ENCODE measurements at regions not wholly inside any gene's neighbourhood (a gene's known extent, or its start where the extent isn't known, plus 50 kb on each side); places are given as distances from the start of the nearest gene placed in this dataset.
"Not testable (repeated sequence)": the region's sequence is repeated elsewhere in the genome, so short reads cannot be mapped to it uniquely, and the experiment has no call there.

- DNase-seq, result no peak
Measured at GRCh38 chr20:57980506-57980905, 247.9 kb downstream of the ANKRD60 start.

GRCh38 chr20:57977569-57977968 lies 250.9 kb downstream of the ANKRD60 start:
- no peak for DNase-seq

DNA sequence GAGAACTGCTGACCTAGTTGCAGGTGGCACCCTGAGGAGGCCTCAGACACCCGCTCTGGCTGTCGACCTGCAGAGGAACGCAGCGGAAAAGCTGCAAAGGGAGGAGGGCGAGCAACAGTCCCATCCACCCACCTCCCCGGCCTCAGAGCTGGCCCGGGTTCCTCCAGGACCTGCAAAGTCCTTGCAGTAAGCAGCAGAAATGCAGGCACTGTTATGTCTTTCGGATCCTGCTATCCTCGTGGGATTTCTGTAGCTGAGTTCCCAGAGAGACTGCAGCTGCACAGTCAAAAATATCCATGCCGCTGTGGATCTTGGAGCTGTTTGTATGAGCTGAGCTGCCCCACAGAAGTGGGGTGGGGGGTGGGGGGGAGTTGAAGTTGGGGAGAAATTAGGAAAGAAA lies 251.3 kb downstream of the ANKRD60 start:
- no peak for DNase-seq

- no peak for DNase-seq
Measured at GRCh38 chr20:57974863-57975262, 253.6 kb downstream of the ANKRD60 start.

DNA sequence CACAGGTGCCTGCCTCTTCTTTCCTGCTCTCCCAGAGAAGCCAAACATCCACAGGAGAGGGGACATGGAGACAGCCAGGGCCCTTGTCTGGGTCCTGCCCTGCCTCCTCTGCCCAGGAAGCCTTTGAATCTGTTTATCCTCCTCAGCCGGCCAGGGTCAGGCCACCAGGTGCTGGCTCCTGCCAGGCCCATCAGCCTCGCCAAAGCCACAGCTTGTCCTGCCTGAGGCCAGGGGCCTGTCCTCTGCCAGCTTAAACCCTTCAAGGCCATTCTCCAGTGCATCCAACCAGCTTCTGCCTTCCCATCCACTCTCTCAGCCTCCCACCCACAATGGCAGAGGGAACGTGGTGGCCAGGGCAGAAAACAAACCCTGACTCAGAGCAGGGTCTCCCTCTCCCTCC lies 254.6 kb downstream of the ANKRD60 start:
- DNase-seq, result no peak

DNA sequence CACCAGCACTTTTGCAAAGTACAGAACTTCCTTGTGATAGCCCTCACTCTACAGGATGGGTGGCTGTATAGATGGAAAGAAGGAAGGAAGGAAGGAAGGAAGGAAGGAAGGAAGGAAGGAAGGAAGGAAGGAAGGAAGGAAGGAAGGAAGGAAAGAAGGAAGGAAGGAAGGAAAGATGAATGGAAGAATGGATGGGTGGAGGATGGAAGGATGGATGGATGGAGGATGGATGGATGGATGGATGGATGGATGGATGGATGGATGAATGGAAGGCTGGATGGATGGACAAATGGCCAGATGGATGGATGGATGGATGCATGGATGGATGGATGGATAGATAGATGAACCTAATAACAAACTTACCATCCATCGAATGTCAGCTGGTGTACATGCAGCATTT lies 256.9 kb downstream of the ANKRD60 start:
- not testable (repeated sequence) for DNase-seq

DNA sequence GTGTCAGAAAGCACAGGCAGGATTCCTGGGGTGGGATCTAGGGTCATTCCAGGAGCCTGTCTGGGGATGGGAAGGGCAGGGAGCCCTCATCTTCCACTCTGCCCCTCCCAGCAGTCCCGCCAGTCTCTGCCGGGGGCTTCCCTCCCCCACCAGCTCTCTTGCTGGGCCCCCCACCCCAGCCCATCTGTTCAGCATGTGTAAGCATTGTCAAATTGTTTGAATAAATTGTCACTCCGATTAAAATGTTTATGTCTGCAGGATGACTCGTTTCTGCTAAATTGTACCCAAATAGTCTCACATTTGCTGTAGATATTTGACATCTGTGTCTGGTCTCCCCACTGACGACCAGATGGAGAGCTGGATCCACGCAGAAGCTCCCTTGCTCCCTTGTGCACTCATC lies 257.6 kb downstream of the ANKRD60 start:
- no peak for DNase-seq

- no peak for DNase-seq
Measured at GRCh38 chr20:57970116-57970515, 258.3 kb downstream of the ANKRD60 start.

- no peak for DNase-seq
Measured at GRCh38 chr20:57968120-57968519, 258.3 kb upstream of the PMEPA1 start.

GRCh38 chr20:57967364-57967763 lies 257.5 kb upstream of the PMEPA1 start:
- DNase-seq, result no peak

- DNase-seq, result no peak
Measured at GRCh38 chr20:57966620-57967019, 256.8 kb upstream of the PMEPA1 start.

DNA sequence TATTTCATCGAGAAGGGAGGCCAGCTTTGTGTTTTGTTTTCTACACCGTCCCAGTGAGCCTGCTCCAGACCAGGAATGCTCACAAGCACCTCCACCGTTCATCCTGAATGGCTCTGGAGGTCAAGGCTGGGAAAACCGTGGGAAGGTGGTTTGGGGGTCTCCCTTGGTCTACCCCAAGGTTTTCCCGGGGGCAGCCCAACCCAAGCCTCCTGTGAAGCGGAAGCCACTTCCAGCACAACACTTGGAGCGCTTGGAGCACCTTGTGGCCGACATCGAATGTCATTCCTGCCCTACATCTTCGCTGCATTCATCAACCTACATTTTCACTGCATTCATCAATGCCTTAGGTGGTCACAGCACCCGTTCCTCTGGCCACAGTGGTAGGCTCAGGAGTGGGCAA lies 255.6 kb upstream of the PMEPA1 start:
- DNase-seq, result no peak

- peak in 39 of 56 donors; percentile 3 to 78 (median 35) for DNase-seq
Measured at GRCh38 chr20:57964011-57964862, 254.4 kb upstream of the PMEPA1 start.

DNA sequence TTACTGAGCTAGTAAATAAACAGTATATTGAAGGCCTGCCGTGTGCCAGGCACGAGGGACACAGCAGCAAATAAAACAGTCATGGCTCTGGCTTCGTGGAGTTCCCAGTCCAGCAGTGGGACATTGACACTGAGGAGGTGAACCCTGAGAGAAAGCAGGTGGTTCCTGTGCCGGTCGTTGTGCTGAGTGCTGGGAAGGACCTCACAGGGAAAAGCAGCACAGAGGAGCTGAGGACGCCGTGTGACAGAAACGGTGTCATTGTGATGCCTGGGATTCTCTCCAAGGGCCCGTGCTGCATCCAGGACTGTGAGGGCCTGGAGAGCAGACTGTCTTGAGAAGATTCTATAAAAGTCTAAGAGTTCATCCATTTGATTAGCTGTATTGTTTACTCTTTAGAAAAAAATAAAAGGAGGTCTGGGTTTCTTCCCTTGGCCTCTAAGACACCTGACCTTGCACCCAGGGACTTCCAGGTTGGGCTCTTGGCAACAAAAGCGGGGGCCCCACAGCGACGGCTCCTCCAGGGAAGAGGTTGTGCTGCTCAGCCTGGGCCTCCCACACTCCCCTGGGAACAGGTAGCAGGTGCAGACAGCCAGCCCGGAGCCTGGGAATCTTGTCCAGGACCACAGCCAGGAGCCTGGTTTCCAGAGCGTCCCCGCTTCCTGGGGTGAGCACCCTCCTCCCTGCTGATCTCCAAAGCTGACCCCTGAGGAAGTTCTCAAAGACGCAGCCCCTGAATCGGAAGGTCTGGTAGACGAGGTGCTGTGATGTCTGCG lies 251.2 kb upstream of the PMEPA1 start:
- DNase-seq, result no peak

- DNase-seq, result no peak
Measured at GRCh38 chr20:57959589-57959988, 249.8 kb upstream of the PMEPA1 start.

DNA sequence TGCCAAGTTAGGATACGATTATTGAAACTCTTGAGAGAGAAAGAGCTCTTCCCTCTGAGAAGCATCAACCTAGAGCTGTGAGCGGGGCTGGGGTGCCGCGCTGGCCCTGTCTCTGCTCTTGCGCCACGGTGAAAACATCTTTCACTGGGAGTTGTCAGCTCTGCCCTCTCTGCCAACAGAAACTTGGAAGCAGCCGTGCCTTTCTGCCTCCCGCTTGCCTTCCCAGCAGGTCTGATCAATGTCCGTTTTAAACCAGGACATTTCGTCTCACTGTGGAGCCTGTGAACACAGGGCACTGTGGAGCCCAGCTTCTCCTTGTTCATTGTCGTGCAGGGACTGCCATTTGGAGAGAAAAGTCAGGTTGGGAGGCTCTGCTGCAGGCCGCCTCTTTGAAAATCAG lies 249.2 kb upstream of the PMEPA1 start:
- peak in 4 of 56 donors; percentile 8 to 17 (median 16) for DNase-seq

DNA sequence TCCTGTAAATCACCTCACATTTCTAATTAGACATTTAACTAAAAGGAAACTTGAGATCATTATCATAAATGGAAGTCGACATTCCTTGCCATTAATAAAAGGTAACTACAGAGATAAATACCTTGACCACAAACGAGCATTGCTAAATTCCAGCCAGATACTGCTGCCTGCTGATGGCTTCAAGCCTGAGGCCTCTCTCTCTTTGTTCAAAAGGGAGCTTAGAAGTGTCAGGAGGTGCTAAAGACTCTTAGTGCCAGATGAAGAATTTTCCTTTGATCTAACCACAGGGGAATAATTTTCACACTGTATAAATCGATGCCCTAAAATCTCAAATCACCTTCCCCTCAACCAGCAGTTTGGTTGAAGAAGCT lies 248.2 kb upstream of the PMEPA1 start:
- no peak for DNase-seq

DNA sequence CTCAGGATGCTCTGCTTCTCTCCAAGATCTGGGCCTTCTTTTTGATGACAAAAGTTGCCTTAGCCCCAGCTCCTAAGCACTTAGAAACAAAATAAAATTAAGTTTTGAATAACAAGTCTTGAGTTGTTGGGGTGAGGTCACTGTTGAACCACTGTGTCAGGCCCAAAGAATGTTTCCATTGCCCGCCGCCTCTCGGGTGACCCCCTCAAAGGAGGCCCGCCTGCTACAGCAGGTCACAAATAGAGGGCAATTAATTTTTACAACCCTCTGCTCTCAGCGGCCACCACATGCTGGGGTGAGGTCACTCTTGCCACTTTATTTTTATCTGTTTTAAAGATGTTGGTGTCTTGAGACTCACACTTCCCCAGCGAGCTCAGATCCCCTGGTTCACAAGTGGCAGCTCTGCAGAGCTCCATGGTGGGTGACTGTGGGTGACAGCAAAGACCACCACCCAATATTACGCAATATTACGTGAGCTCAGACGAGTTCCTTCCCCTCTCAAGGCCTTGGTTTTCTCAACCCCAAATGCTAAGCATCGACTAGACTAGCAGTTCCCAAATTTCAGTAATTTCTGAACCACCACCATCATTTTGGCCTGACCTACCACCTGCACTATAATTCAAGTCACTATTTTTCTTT lies 247.7 kb upstream of the PMEPA1 start:
- no peak for DNase-seq

DNA sequence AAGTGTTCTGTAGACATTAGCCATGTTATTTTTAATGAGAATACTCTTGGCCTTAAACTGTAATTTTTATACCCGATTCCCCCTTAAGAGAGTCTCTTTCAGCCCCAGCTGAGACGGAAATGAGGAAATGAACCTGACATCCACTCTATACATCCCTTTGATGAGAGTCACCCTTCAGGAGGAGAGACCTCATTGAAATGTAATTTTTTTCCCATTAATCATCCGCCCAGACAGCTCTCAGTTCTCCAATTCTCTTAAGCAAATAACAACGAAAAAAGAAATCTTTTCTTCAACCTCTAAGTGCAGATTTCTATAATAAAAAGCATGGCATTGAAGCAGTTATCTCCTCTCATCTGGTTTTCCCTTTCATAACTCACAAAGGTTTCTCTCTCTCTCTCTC lies 243.8 kb upstream of the PMEPA1 start:
- no peak for DNase-seq

DNA sequence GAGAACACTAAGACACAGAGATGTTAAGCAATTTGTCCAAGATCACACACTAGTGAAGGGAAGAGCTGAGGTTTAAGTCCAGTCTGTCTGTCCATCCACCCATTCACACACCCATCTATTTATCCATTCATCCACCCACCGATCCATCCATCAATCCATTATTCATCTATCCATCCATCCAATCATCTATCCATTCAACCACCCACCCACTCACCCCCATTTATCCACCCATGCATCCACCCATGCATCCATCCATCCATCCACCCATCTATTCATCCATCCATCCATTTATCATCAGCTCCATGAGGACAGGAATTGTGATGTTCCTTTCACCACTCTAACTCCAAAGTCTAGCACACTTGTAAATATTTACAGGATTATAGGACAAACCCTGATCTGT lies 242.3 kb upstream of the PMEPA1 start:
- no peak for DNase-seq

- no peak for DNase-seq
Measured at GRCh38 chr20:57951549-57951948, 241.7 kb upstream of the PMEPA1 start.

GRCh38 chr20:57950764-57951485 lies 241.1 kb upstream of the PMEPA1 start:
- no peak for DNase-seq

All from amygdala (tissue), 56 donors.